ENCODE measurements at regions not wholly inside any gene's neighbourhood (a gene's known extent, or its start where the extent isn't known, plus 50 kb on each side); places are given as distances from the start of the nearest gene placed in this dataset.
"Not testable (repeated sequence)": the region's sequence is repeated elsewhere in the genome, so short reads cannot be mapped to it uniquely, and the experiment has no call there.

DNA sequence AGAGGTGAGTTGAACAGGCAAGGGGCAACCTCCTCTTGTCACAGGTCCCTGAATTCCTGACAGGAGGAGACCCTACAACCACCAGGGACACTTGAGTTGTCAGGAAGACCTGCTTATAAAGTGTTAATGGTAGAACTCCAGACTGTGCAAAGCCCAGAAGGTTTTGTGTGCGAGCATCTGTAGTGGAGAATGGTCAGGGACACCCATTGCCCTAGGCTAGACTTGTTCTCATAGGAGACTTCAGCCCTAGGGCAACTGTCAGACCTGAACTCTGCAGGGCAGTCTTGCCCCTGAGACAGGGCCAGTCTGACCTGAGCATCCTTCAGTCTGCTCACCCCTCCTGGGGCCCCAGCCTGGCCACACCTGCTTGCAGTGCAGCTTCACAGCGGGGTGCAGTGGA lies 377.3 kb upstream of the SPATA31A3 start:
- TF ChIP-seq, protein P1, sequence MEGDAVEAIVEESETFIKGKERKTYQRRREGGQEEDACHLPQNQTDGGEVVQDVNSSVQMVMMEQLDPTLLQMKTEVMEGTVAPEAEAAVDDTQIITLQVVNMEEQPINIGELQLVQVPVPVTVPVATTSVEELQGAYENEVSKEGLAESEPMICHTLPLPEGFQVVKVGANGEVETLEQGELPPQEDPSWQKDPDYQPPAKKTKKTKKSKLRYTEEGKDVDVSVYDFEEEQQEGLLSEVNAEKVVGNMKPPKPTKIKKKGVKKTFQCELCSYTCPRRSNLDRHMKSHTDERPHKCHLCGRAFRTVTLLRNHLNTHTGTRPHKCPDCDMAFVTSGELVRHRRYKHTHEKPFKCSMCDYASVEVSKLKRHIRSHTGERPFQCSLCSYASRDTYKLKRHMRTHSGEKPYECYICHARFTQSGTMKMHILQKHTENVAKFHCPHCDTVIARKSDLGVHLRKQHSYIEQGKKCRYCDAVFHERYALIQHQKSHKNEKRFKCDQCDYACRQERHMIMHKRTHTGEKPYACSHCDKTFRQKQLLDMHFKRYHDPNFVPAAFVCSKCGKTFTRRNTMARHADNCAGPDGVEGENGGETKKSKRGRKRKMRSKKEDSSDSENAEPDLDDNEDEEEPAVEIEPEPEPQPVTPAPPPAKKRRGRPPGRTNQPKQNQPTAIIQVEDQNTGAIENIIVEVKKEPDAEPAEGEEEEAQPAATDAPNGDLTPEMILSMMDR (IDR thresholded peaks at IDR 0.05) = not testable (repeated sequence)
- not testable (repeated sequence) for TF ChIP-seq POLR2A, EP300 (IDR thresholded peaks at IDR 0.05)
